GM23338 (cell line): ENCODE measurements at regions not wholly inside any gene's neighbourhood (a gene's known extent, or its start where the extent isn't known, plus 50 kb on each side); places are given as distances from the start of the nearest gene placed in this dataset.

Source experiments
- ATAC-seq: fragments of 200-7000 bp; cut with Tn5 transposase; 3 replicates; pipeline ENCODE4 v1.9.1; 2020
- DNase-seq: peaks from one replicate; pipeline ENCODE4 v3.0.0-alpha.2; 2015; ENCODE audit warnings: low spot score
- H2AFZ ChIP-seq: fragments of 200-600 bp; sonication (generic); 2 replicates; pipeline ENCODE4 v1.8.0; 2016; ENCODE audit warnings: antibody characterized with exemption, mild to moderate bottlenecking, moderate library complexity
- H3F3A ChIP-seq: fragments of 200-600 bp; sonication (generic); replicated peaks from 2 replicates; pipeline ENCODE4 v1.8.0; 2017; ENCODE audit warnings: antibody characterized with exemption, mixed run types, low read depth
- H3K27ac ChIP-seq: fragments of 200-600 bp; sonication (generic); 2 replicates; pipeline ENCODE4 v1.6.1; 2016; ENCODE audit warnings: low read depth
- H3K27me3 ChIP-seq: fragments of 200-600 bp; sonication (generic); 2 replicates; pipeline ENCODE4 v1.8.0; 2016; ENCODE audit warnings: mild to moderate bottlenecking, mixed run types, moderate library complexity; ENCODE audit not compliant: insufficient read depth
- H3K36me3 ChIP-seq: fragments of 200-600 bp; sonication (generic); 2 replicates; pipeline ENCODE4 v1.8.0; 2016; ENCODE audit warnings: mild to moderate bottlenecking; ENCODE audit not compliant: insufficient read depth
- H3K4me1 ChIP-seq: fragments of 200-600 bp; sonication (generic); 2 replicates; pipeline ENCODE4 v1.8.0; 2016; ENCODE audit warnings: mild to moderate bottlenecking, moderate library complexity; ENCODE audit not compliant: insufficient read depth
- H3K4me2 ChIP-seq: fragments of 200-600 bp; sonication (generic); 2 replicates; pipeline ENCODE4 v1.7.1; 2017; ENCODE audit warnings: mixed run types
- H3K4me3 ChIP-seq: fragments of 200-600 bp; sonication (generic); 2 replicates; pipeline ENCODE4 v1.6.1; 2016; ENCODE audit warnings: mixed run types
- H3K79me2 ChIP-seq: fragments of 200-600 bp; sonication (generic); replicated peaks from 2 replicates; pipeline ENCODE4 v1.8.0; 2017; ENCODE audit warnings: mild to moderate bottlenecking; ENCODE audit not compliant: insufficient read depth
- H3K9me2 ChIP-seq: fragments of 200-600 bp; sonication (generic); 2 replicates; pipeline ENCODE4 v1.8.0; 2017; ENCODE audit not compliant: insufficient read depth
- H4K20me1 ChIP-seq: fragments of 200-600 bp; sonication (generic); replicated peaks from 2 replicates; pipeline ENCODE4 v1.8.0; 2017; ENCODE audit warnings: mild to moderate bottlenecking; ENCODE audit not compliant: insufficient read depth
- H3K27ac Mint-ChIP-seq: 2 replicates; pipeline ENCODE4 v1.8.0; 2020; ENCODE audit warnings: inconsistent platforms, mild to moderate bottlenecking, moderate library complexity, mixed read lengths
- H3K27me3 Mint-ChIP-seq: 3 replicates; pipeline ENCODE4 v1.8.0; 2022; ENCODE audit warnings: low read depth, mild to moderate bottlenecking, moderate library complexity, mixed read lengths, inconsistent platforms; ENCODE audit not compliant: insufficient read depth, poor library complexity
- H3K36me3 Mint-ChIP-seq: 3 replicates; pipeline ENCODE4 v1.8.0; 2021; ENCODE audit warnings: low read depth, mild to moderate bottlenecking, inconsistent platforms, moderate library complexity, mixed read lengths
- H3K4me1 Mint-ChIP-seq: 3 replicates; pipeline ENCODE4 v1.8.0; 2020; ENCODE audit warnings: mild to moderate bottlenecking, inconsistent platforms, mixed read lengths
- H3K4me3 Mint-ChIP-seq: 3 replicates; pipeline ENCODE4 v1.8.0; 2021; ENCODE audit warnings: moderate library complexity, mild to moderate bottlenecking, inconsistent platforms, mixed read lengths
- H3K9me3 Mint-ChIP-seq: 3 replicates; pipeline ENCODE4 v1.8.0; 2020; ENCODE audit warnings: moderate library complexity, mild to moderate bottlenecking, inconsistent platforms, mixed read lengths
- CREB1 ChIP-seq: fragments of 250-450 bp; sonication (Bioruptor Pico); IDR thresholded peaks from 2 replicates; pipeline ENCODE4 v1.5.0; 2020; ENCODE audit warnings: low read depth, mild to moderate bottlenecking, moderate library complexity
- EZH2 ChIP-seq: fragments of 200-600 bp; sonication (generic); IDR thresholded peaks from one replicate; pipeline ENCODE4 v1.8.0; 2017; ENCODE audit warnings: antibody characterized with exemption, mild to moderate bottlenecking, low read depth; ENCODE audit not compliant: unreplicated experiment
- EZH2phosphoT487 ChIP-seq: fragments of 200-600 bp; sonication (generic); IDR thresholded peaks from one replicate; pipeline ENCODE4 v1.8.1; 2018; ENCODE audit warnings: antibody characterized with exemption; ENCODE audit not compliant: unreplicated experiment
- JUNB ChIP-seq: IDR thresholded peaks from one replicate; pipeline ENCODE4 v1.6.1; 2016; ENCODE audit warnings: antibody characterized with exemption; ENCODE audit not compliant: unreplicated experiment
- NANOG ChIP-seq: IDR thresholded peaks from 2 replicates; pipeline ENCODE4 v1.6.1; 2016; ENCODE audit warnings: antibody characterized with exemption, borderline replicate concordance
- POLR2AphosphoS5 ChIP-seq: IDR thresholded peaks from 2 replicates; pipeline ENCODE4 v1.6.1; 2016; ENCODE audit warnings: antibody characterized with exemption, low read depth
- STAT1 ChIP-seq: IDR thresholded peaks from one replicate; pipeline ENCODE4 v1.6.1; 2016; ENCODE audit warnings: antibody characterized with exemption; ENCODE audit not compliant: unreplicated experiment
- ZNF114 ChIP-seq: fragments of 250-450 bp; sonication (Bioruptor Pico); IDR thresholded peaks from 2 replicates; pipeline ENCODE4 v1.5.0; 2020; ENCODE audit warnings: mild to moderate bottlenecking, moderate library complexity
- ZNF331 ChIP-seq: fragments of 250-450 bp; sonication (Bioruptor Pico); IDR thresholded peaks from 2 replicates; pipeline ENCODE4 v1.5.0; 2020; ENCODE audit warnings: low read depth, mild to moderate bottlenecking, moderate library complexity
- TF ChIP-seq, protein P1 (sequence below): IDR thresholded peaks from one replicate; pipeline ENCODE4 v1.6.1; 2018; ENCODE audit warnings: antibody characterized with exemption; ENCODE audit not compliant: unreplicated experiment
- TF ChIP-seq, protein P2 (sequence below): IDR thresholded peaks from 2 replicates; pipeline ENCODE4 v1.6.1; 2016; ENCODE audit warnings: antibody characterized with exemption
- TF ChIP-seq, protein P3 (sequence below), 2 experiments: fragments of 200-600 bp in 1 of 2; sonication (generic) in 1 of 2; conservative IDR thresholded peaks; 2 replicates each; pipeline versions ENCODE4 v1.5.1 to v1.6.1; 2016 to 2017; ENCODE audit warnings: antibody characterized with exemption in 2 of 2, low read depth in 2 of 2, mild to moderate bottlenecking in 2 of 2, moderate library complexity in 1 of 2

DNA sequence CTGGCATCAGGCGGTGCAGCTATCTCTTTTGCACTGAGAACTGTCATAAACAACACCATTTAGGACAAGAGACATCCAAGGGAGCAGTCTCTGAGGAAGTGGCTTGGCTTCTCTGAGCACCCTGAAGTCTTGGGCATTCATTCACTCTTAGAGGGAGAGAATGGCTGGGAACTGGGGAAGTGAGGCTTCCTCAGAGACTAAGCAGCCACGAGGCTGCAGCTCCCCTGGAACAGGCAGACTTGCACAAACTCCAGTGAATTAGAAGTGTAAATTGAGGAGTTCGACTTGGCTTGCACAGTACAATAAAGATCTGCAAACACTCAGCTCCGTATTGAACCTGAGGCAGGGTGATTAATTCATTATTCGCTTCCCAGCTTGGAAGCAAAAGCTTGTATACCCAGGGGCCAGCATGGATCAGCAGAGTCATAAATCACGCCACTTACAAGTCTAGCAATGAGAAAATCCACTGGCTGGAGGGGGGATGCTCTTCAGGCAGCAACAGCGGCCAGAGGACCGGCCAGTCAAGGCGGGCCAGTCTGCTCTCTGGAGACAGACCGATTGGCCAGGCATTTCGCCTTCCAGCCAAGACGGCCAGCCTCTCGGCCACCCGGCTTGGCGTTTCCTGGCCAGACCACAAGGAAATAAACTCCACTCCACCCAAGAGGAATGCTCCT, 118.8 kb upstream of the ADPGK start (continued):
- TF ChIP-seq, protein P1, sequence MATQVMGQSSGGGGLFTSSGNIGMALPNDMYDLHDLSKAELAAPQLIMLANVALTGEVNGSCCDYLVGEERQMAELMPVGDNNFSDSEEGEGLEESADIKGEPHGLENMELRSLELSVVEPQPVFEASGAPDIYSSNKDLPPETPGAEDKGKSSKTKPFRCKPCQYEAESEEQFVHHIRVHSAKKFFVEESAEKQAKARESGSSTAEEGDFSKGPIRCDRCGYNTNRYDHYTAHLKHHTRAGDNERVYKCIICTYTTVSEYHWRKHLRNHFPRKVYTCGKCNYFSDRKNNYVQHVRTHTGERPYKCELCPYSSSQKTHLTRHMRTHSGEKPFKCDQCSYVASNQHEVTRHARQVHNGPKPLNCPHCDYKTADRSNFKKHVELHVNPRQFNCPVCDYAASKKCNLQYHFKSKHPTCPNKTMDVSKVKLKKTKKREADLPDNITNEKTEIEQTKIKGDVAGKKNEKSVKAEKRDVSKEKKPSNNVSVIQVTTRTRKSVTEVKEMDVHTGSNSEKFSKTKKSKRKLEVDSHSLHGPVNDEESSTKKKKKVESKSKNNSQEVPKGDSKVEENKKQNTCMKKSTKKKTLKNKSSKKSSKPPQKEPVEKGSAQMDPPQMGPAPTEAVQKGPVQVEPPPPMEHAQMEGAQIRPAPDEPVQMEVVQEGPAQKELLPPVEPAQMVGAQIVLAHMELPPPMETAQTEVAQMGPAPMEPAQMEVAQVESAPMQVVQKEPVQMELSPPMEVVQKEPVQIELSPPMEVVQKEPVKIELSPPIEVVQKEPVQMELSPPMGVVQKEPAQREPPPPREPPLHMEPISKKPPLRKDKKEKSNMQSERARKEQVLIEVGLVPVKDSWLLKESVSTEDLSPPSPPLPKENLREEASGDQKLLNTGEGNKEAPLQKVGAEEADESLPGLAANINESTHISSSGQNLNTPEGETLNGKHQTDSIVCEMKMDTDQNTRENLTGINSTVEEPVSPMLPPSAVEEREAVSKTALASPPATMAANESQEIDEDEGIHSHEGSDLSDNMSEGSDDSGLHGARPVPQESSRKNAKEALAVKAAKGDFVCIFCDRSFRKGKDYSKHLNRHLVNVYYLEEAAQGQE: no peak
- TF ChIP-seq NANOG (no peak), ZNF331 (no peak), CREB1 (CRISPR knock-in tag) (no peak), POLR2AphosphoS5 (no peak), EZH2 (no peak), JUNB (no peak), ZNF114 (CRISPR knock-in tag) (no peak), EZH2phosphoT487 (no peak)
- TF ChIP-seq, protein P2, sequence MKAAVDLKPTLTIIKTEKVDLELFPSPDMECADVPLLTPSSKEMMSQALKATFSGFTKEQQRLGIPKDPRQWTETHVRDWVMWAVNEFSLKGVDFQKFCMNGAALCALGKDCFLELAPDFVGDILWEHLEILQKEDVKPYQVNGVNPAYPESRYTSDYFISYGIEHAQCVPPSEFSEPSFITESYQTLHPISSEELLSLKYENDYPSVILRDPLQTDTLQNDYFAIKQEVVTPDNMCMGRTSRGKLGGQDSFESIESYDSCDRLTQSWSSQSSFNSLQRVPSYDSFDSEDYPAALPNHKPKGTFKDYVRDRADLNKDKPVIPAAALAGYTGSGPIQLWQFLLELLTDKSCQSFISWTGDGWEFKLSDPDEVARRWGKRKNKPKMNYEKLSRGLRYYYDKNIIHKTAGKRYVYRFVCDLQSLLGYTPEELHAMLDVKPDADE: no peak
- TF ChIP-seq, protein P3, sequence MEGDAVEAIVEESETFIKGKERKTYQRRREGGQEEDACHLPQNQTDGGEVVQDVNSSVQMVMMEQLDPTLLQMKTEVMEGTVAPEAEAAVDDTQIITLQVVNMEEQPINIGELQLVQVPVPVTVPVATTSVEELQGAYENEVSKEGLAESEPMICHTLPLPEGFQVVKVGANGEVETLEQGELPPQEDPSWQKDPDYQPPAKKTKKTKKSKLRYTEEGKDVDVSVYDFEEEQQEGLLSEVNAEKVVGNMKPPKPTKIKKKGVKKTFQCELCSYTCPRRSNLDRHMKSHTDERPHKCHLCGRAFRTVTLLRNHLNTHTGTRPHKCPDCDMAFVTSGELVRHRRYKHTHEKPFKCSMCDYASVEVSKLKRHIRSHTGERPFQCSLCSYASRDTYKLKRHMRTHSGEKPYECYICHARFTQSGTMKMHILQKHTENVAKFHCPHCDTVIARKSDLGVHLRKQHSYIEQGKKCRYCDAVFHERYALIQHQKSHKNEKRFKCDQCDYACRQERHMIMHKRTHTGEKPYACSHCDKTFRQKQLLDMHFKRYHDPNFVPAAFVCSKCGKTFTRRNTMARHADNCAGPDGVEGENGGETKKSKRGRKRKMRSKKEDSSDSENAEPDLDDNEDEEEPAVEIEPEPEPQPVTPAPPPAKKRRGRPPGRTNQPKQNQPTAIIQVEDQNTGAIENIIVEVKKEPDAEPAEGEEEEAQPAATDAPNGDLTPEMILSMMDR (conservative IDR thresholded peaks at IDR 0.05; ENCODE audit: low read depth in 2 of 2): no peak

DNA sequence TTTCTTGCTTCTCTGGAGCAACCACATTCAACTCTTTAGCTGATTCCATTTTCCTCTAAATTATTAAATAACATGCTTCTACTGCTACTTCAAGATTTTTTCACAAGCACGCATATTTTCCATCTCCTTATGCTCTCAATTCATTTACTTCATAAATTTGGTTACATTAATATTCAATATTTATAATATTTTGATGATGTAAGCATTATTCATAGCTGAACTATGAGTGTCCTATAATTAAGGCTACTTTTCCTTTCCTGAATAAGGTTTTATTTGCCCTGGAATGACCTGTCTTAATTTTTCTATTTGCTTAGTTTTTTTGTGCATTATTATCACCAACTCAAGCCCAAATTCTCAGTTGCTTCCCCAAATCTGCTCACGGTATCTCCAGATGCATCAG, 109.4 kb upstream of the ADPGK start:
- Mint-ChIP-seq H3K27ac (no peak overlapping the region), H3K4me1 (no peaks in the 10 kb centered on the region), H3K4me3 (no peak overlapping the region), H3K27me3 (peaks cover 4% of the 10 kb centered on the region), H3K36me3 (no peaks in the 10 kb centered on the region), H3K9me3 (no peaks in the 10 kb centered on the region)
- H3K36me3 ChIP-seq: no peaks in the 10 kb centered on the region
- no peak overlapping the region for H3K4me2 ChIP-seq
- DNase-seq (no peak), ATAC-seq (no peak)
- H3K79me2 ChIP-seq: no peaks in the 10 kb centered on the region
- no peaks in the 10 kb centered on the region for H4K20me1 ChIP-seq
- H3K4me3 ChIP-seq: no peak overlapping the region
- no peaks in the 10 kb centered on the region for H3K4me1 ChIP-seq
- H3K27me3 ChIP-seq: no peaks in the 10 kb centered on the region
- 0 out of 2 replicates have a peak, but pooled peaks cover 3% of the 10 kb centered on the region for H3K9me2 ChIP-seq
- H2AFZ ChIP-seq: no peak overlapping the region
- H3K27ac ChIP-seq: no peak overlapping the region
- no peaks in the 10 kb centered on the region for H3F3A ChIP-seq
- TF ChIP-seq, protein P1: no peak
- TF ChIP-seq, protein P2: no peak
- no peak for TF ChIP-seq NANOG
- no peak for TF ChIP-seq ZNF114 (CRISPR knock-in tag)
- no peak for TF ChIP-seq STAT1
- no peak for TF ChIP-seq JUNB
- no peak for TF ChIP-seq EZH2
- TF ChIP-seq CREB1 (CRISPR knock-in tag): no peak
- no peak for TF ChIP-seq POLR2AphosphoS5
- TF ChIP-seq, protein P3 (conservative IDR thresholded peaks at IDR 0.05; ENCODE audit: low read depth in 2 of 2): no peak
- TF ChIP-seq ZNF331: no peak
- no peak for TF ChIP-seq EZH2phosphoT487
